Endothelial cell of umbilical vein (primary cell): ENCODE measurements at regions not wholly inside any gene's neighbourhood (a gene's known extent, or its start where the extent isn't known, plus 50 kb on each side); places are given as distances from the start of the nearest gene placed in this dataset.

Experiments
- BruUV-seq: library from RNA; stranded (reverse); fragments of 400-500 nt; replicated peaks from 2 replicates; lab custom pipeline; 2021; lab: Mats Ljungman, UMichigan
- CTCF ChIA-PET: fragments of 300-600, 350-600 bp; sonication (Branson Sonifier 250); formaldehyde crosslinking; loops from one replicate; lab custom pipeline; 2021; ENCODE audit warnings: antibody characterized with exemption, inconsistent platforms; lab: Charles Lee
- POLR2A ChIA-PET: fragments of 300-600, 350-600 bp; sonication (Branson Sonifier 250); formaldehyde crosslinking; loops from one replicate; lab custom pipeline; 2021; ENCODE audit warnings: antibody characterized with exemption, inconsistent platforms; lab: Charles Lee
- DNase-seq: peaks from one replicate; pipeline ENCODE4 v3.0.0-alpha.2; 2011; ENCODE audit warnings: low read depth, low spot score
- FAIRE-seq: peaks from 2 replicates; lab custom pipeline; 2011; peaks lifted over from hg19 to GRCh38; lab: Jason Lieb, UNC
- H2AFZ ChIP-seq: 2 replicates; pipeline ENCODE4 v1.6.0; 2012; ENCODE audit warnings: low read depth, low read length, control low read depth, inconsistent platforms
- H3K27ac ChIP-seq: 2 replicates; pipeline ENCODE4 v1.5.1; 2011; ENCODE audit warnings: low read depth, mild to moderate bottlenecking, control low read depth, low read length, moderate library complexity; ENCODE audit not compliant: insufficient read depth
- H3K27me3 ChIP-seq, 2 experiments: 2 replicates each; pipeline versions ENCODE4 v1.6.0 to v1.6.1; 2011; ENCODE audit warnings: low read length in 2 of 2, mixed read lengths in 1 of 2; ENCODE audit not compliant: control insufficient read depth in 2 of 2, insufficient read depth in 2 of 2
- H3K36me3 ChIP-seq, 2 experiments: 2 replicates in 1 of 2; 3 replicates in 1 of 2; pipeline ENCODE4 v1.5.1; 2011; ENCODE audit warnings: low read length in 2 of 2, mild to moderate bottlenecking in 1 of 2, moderate library complexity in 1 of 2; ENCODE audit not compliant: control insufficient read depth in 2 of 2, insufficient read depth in 2 of 2; ENCODE audit errors: extremely low read depth in 1 of 2
- H3K4me1 ChIP-seq: 3 replicates; pipeline ENCODE4 v1.5.1; 2011; ENCODE audit warnings: mild to moderate bottlenecking, low read length; ENCODE audit not compliant: control insufficient read depth, insufficient read depth; ENCODE audit errors: extremely low read depth
- H3K4me2 ChIP-seq: 2 replicates; pipeline ENCODE4 v1.6.1; 2011; ENCODE audit warnings: low read length, control low read depth, mixed read lengths; ENCODE audit not compliant: insufficient read depth
- H3K4me3 ChIP-seq, 3 experiments: fragments of 200-600 bp in 1 of 3; sonication (generic), shearing (Covaris generic) in 1 of 3; replicated peaks in 1 of 3; 2 replicates each; pipeline ENCODE4 v1.5.1; 2011 to 2016; ENCODE audit warnings: control low read depth in 3 of 3, low read length in 3 of 3, mild to moderate bottlenecking in 2 of 3, inconsistent platforms in 1 of 3, low read depth in 1 of 3, moderate library complexity in 1 of 3; ENCODE audit not compliant: insufficient read depth in 1 of 3
- H3K79me2 ChIP-seq: 2 replicates; pipeline ENCODE4 v1.6.0; 2012; ENCODE audit warnings: low read length, inconsistent platforms; ENCODE audit not compliant: control insufficient read depth, insufficient read depth
- H3K9ac ChIP-seq: replicated peaks from 2 replicates; pipeline ENCODE3; 2011; ENCODE audit warnings: low read length, control low read depth; ENCODE audit not compliant: insufficient read depth; ENCODE audit errors: extremely low read depth
- H3K9me1 ChIP-seq: replicated peaks from 3 replicates; pipeline ENCODE4 v1.6.0; 2011; ENCODE audit warnings: mild to moderate bottlenecking, low read length; ENCODE audit not compliant: control insufficient read depth, insufficient read depth; ENCODE audit errors: extremely low read depth
- H3K9me3 ChIP-seq: replicated peaks from 2 replicates; pipeline ENCODE4 v1.5.1; 2012; ENCODE audit warnings: low read length, inconsistent platforms; ENCODE audit not compliant: control insufficient read depth, insufficient read depth
- H4K20me1 ChIP-seq: replicated peaks from 2 replicates; pipeline ENCODE3; 2011; ENCODE audit warnings: mild to moderate bottlenecking, low read length; ENCODE audit not compliant: control insufficient read depth, insufficient read depth; ENCODE audit errors: extremely low read depth
- CTCF ChIP-seq, 2 donors: IDR thresholded peaks; 1 replicate in 1 of 2; 2 replicates in 1 of 2; pipeline ENCODE4 v1.5.1; 2011; ENCODE audit warnings: low read length in 2 of 2, mild to moderate bottlenecking in 2 of 2, moderate library complexity in 2 of 2, control low read depth in 1 of 2, inconsistent platforms in 1 of 2, low read depth in 1 of 2; ENCODE audit not compliant: insufficient read depth in 1 of 2; ENCODE audit errors: extremely low read depth in 1 of 2
- EZH2 ChIP-seq: IDR thresholded peaks from 2 replicates; pipeline ENCODE4 v1.6.1; 2012; ENCODE audit warnings: borderline replicate concordance, low read depth, mild to moderate bottlenecking, moderate library complexity, low read length, inconsistent platforms; ENCODE audit not compliant: severe bottlenecking
- FOS ChIP-seq: IDR thresholded peaks from 2 replicates; pipeline ENCODE4 v1.6.1; 2011; ENCODE audit warnings: mild to moderate bottlenecking, low read length, moderate library complexity, borderline replicate concordance; ENCODE audit not compliant: insufficient read depth
- GATA2 ChIP-seq: IDR thresholded peaks from 2 replicates; pipeline ENCODE4 v1.7.0; 2011; ENCODE audit warnings: low read depth, mild to moderate bottlenecking, moderate library complexity, mixed read lengths, low read length; ENCODE audit not compliant: insufficient read length, insufficient read depth
- JUN ChIP-seq: IDR thresholded peaks from 2 replicates; pipeline ENCODE4 v1.6.1; 2011; ENCODE audit warnings: borderline replicate concordance, low read depth; ENCODE audit not compliant: insufficient read length, insufficient read depth
- MYC ChIP-seq: IDR thresholded peaks from one replicate; pipeline ENCODE4 v1.6.1; 2011; ENCODE audit warnings: mild to moderate bottlenecking, low read depth, low read length
- POLR2A ChIP-seq: IDR thresholded peaks from 2 replicates; pipeline ENCODE4 v1.6.1; 2012; ENCODE audit warnings: low read depth, mild to moderate bottlenecking, control low read depth, low read length
- POLR2AphosphoS5 ChIP-seq: IDR thresholded peaks from 2 replicates; pipeline ENCODE4 v1.6.1; 2012; ENCODE audit warnings: low read depth, mild to moderate bottlenecking, control low read depth, low read length, moderate library complexity; ENCODE audit not compliant: insufficient read depth
- dilution Hi-C: fragments of 300-500 bp; cut with MboI; formaldehyde crosslinking; loops from one replicate; pipeline ENCODE4 v1.15.0; 2019; ENCODE audit warnings: low sequenced_read_pairs; ENCODE audit not compliant: extremely low pct_ligation_motif_present
- intact Hi-C: fragments of 100-400 bp; cut with micrococcal nuclease; formaldehyde crosslinking; loops from one replicate; pipeline ENCODE4 v1.10.0; 2022
- TF ChIP-seq, protein P1 (sequence below): IDR thresholded peaks from 2 replicates; pipeline ENCODE4 v1.6.1; 2011; ENCODE audit not compliant: insufficient read depth, insufficient read length

DNA sequence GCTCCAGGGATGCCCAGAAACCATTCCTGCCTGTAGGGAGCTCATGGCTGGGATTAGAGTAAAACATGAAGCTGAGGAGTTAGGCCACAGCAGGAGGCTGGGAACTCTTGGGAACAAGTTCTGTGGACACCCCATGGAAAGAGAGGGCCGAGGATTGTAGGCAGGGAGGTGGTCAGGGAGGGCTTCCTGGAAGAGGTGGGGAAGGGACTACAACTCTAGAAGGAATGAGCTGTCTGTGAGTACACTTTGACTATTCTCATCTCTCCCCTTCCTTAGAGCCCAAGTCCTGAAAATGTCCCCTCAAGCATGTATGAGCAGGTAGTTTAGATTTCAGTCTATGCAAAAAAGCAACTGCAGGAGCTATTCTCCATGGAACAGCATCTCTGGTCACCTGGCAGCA lies 139.9 kb upstream of the GLI2 start:
- Histone ChIP-seq H3K9me3 (no peaks in the 10 kb centered on the region), H3K36me3 (no peaks in the 10 kb centered on the region), H3K4me2 (no peak overlapping the region), H3K27me3 (no peaks in the 10 kb centered on the region), H2AFZ (no peak overlapping the region), H3K9ac (no peak overlapping the region), H3K4me1 (no peaks in the 10 kb centered on the region), H3K9me1 (no peaks in the 10 kb centered on the region), H3K4me3 (no peak overlapping the region), H4K20me1 (no peaks in the 10 kb centered on the region), H3K79me2 (no peaks in the 10 kb centered on the region), H3K27ac (no peak overlapping the region)
- FAIRE-seq: no peak
- DNase-seq: no peak
- POLR2A ChIA-PET: no interaction called here
- CTCF ChIA-PET: interaction anchor here (0.9 to 2.0 kb wide), 4 partner anchors 12 to 75 kb away, joined by 3 to 7 read pairs (median 4); no protein-coding TSS in a partner anchor
- intact Hi-C loops: no loop called here
- dilution Hi-C loops: no loop called here
- no TSS peak for BruUV-seq
- TF ChIP-seq FOS: no peak
- no peak for TF ChIP-seq MYC
- no peak for TF ChIP-seq EZH2
- TF ChIP-seq POLR2AphosphoS5: no peak
- no peak for TF ChIP-seq JUN
- no peak for TF ChIP-seq GATA2
- no peak for TF ChIP-seq CTCF (IDR thresholded peaks at IDR 0.05; ENCODE audit: extremely low read depth in 1 of 2, insufficient read depth in 1 of 2, low read depth in 1 of 2, low read length in 2 of 2)
- TF ChIP-seq, protein P1, sequence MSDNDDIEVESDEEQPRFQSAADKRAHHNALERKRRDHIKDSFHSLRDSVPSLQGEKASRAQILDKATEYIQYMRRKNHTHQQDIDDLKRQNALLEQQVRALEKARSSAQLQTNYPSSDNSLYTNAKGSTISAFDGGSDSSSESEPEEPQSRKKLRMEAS: no peak
- TF ChIP-seq POLR2A: no peak
